HL-60 (cell line): ENCODE measurements at regions not wholly inside any gene's neighbourhood (a gene's known extent, or its start where the extent isn't known, plus 50 kb on each side); places are given as distances from the start of the nearest gene placed in this dataset.

Source experiments
- CTCF ChIP-seq: IDR thresholded peaks from one replicate; pipeline ENCODE4 v1.5.1; 2011; ENCODE audit warnings: low read length, control low read depth, inconsistent platforms; ENCODE audit not compliant: insufficient read depth
- POLR2AphosphoS5 ChIP-seq: IDR thresholded peaks from 2 replicates; pipeline ENCODE4 v1.6.1; 2012; ENCODE audit warnings: low read depth
- SPI1 ChIP-seq: IDR thresholded peaks from 2 replicates; pipeline ENCODE4 v1.6.1; 2012; ENCODE audit warnings: low read depth, mild to moderate bottlenecking, borderline replicate concordance

- TF ChIP-seq CTCF (no peak), POLR2AphosphoS5 (no peak), SPI1 (no peak)
Observed at GRCh38 chr12:84701041-84701440, 211.6 kb downstream of the SLC6A15 start.
